HCT116 (cell line): ENCODE measurements at regions not wholly inside any gene's neighbourhood (a gene's known extent, or its start where the extent isn't known, plus 50 kb on each side); places are given as distances from the start of the nearest gene placed in this dataset.

Experiments
- ATAC-seq: fragments of 200-7000 bp; cut with Tn5 transposase; 2 replicates; pipeline ENCODE4 v1.9.1; 2020; ENCODE audit warnings: mild to moderate bottlenecking, moderate library complexity
- BruUV-seq: library from RNA; stranded (reverse); fragments of 400-500 nt; replicated peaks from 2 replicates; lab custom pipeline; 2021; lab: Mats Ljungman, UMichigan
- CTCF ChIA-PET: fragments of 300-600 bp; sonication (Branson Sonifier 250); formaldehyde crosslinking; loops from one replicate; lab custom pipeline; 2021; ENCODE audit warnings: antibody characterized with exemption; lab: Charles Lee
- POLR2A ChIA-PET: fragments of 300-600, 350-600 bp; sonication (Branson Sonifier 250); formaldehyde crosslinking; loops from one replicate; lab custom pipeline; 2021; ENCODE audit warnings: antibody characterized with exemption; lab: Charles Lee
- RAD21 ChIA-PET, 2 experiments: fragments of 300-600 bp; sonication (Branson Sonifier 250); formaldehyde crosslinking; loops; one replicate each; lab custom pipeline; 2023; ENCODE audit warnings: low total read pairs in 2 of 2; ENCODE audit not compliant: uncharacterized antibody in 2 of 2, unreplicated experiment in 2 of 2, low non-redundant PET in 1 of 2; lab: Charles Lee
- DNase-seq: peaks from one replicate; pipeline ENCODE4 v3.0.0-alpha.2; 2010; ENCODE audit warnings: low read depth, low spot score
- H2AFZ ChIP-seq: fragments of 200-600 bp; shearing (Covaris generic), sonication (generic); 2 replicates; pipeline ENCODE4 v1.6.1; 2017; ENCODE audit warnings: low read depth, mixed run types, mixed read lengths, antibody characterized with exemption, low read length; ENCODE audit not compliant: poor library complexity, severe bottlenecking
- H3K27ac ChIP-seq: 2 replicates; pipeline ENCODE4 v1.5.1; 2012; ENCODE audit warnings: low read depth, low read length
- H3K27me3 ChIP-seq: fragments of 200-600 bp; sonication (generic); 2 replicates; pipeline ENCODE4 v1.6.1; 2016; ENCODE audit warnings: mixed run types, low read length, mixed read lengths; ENCODE audit not compliant: insufficient read depth
- H3K36me3 ChIP-seq, 2 experiments: fragments of 200-500 bp in 1 of 2; fragments of 200-600 bp in 1 of 2; sonication (Bioruptor generic) in 1 of 2; sonication (generic) in 1 of 2; 2 replicates each; pipeline versions ENCODE4 v1.5.1 to v1.6.1; 2014 to 2016; ENCODE audit warnings: low read length in 2 of 2, inconsistent platforms in 1 of 2, mixed read lengths in 1 of 2, mixed run types in 1 of 2; ENCODE audit not compliant: insufficient read depth in 2 of 2, control insufficient read depth in 1 of 2
- H3K4me1 ChIP-seq, 2 experiments: fragments of 200-600 bp in 1 of 2; sonication (generic) in 1 of 2; 2 replicates each; pipeline versions ENCODE4 v1.5.1 to v1.6.1; 2012 to 2017; ENCODE audit warnings: low read length in 2 of 2, inconsistent platforms in 1 of 2, mild to moderate bottlenecking in 1 of 2, mixed read lengths in 1 of 2, mixed run types in 1 of 2, moderate library complexity in 1 of 2; ENCODE audit not compliant: insufficient read depth in 2 of 2, control insufficient read depth in 1 of 2
- H3K4me2 ChIP-seq: fragments of 200-600 bp; sonication (generic); 2 replicates; pipeline ENCODE4 v1.6.1; 2017; ENCODE audit warnings: mixed run types, low read length, mixed read lengths
- H3K4me3 ChIP-seq, 2 experiments: fragments of 200-600 bp in 1 of 2; sonication (generic) in 1 of 2; replicated peaks in 1 of 2; 2 replicates each; pipeline ENCODE4 v1.5.1; 2011 to 2016; ENCODE audit warnings: low read length in 2 of 2, control low read depth in 1 of 2, low read depth in 1 of 2, mild to moderate bottlenecking in 1 of 2, mixed read lengths in 1 of 2, mixed run types in 1 of 2
- H3K79me2 ChIP-seq: fragments of 200-600 bp; sonication (generic); 2 replicates; pipeline ENCODE4 v1.6.1; 2017; ENCODE audit warnings: mild to moderate bottlenecking, mixed run types, low read length, moderate library complexity, mixed read lengths; ENCODE audit not compliant: insufficient read depth
- H3K9ac ChIP-seq: fragments of 200-600 bp; sonication (generic); 2 replicates; pipeline ENCODE4 v1.6.1; 2016; ENCODE audit warnings: low read length, mixed read lengths
- H3K9me2 ChIP-seq: fragments of 200-600 bp; sonication (generic), shearing (Covaris generic); 2 replicates; pipeline ENCODE4 v1.6.1; 2017; ENCODE audit warnings: mixed run types, mild to moderate bottlenecking, moderate library complexity; ENCODE audit not compliant: insufficient read depth
- H3K9me3 ChIP-seq, 2 experiments: fragments of 200-500 bp in 1 of 2; fragments of 200-600 bp in 1 of 2; sonication (Bioruptor generic) in 1 of 2; sonication (generic) in 1 of 2; 2 replicates each; pipeline ENCODE4 v1.6.1; 2014 to 2017; ENCODE audit warnings: low read length in 2 of 2, mixed read lengths in 2 of 2, inconsistent platforms in 1 of 2, low read depth in 1 of 2, mild to moderate bottlenecking in 1 of 2, mixed run types in 1 of 2, moderate library complexity in 1 of 2; ENCODE audit not compliant: control insufficient read depth in 1 of 2, insufficient read depth in 1 of 2
- H4K20me1 ChIP-seq: fragments of 200-600 bp; sonication (generic), shearing (Covaris generic); 2 replicates; pipeline ENCODE4 v1.6.1; 2017; ENCODE audit warnings: mixed run types, mild to moderate bottlenecking, moderate library complexity; ENCODE audit not compliant: insufficient read depth
- CBX3 ChIP-seq: IDR thresholded peaks from 2 replicates; pipeline ENCODE4 v1.6.1; 2012; ENCODE audit warnings: low read depth
- CEBPB ChIP-seq: IDR thresholded peaks from 2 replicates; pipeline ENCODE4 v1.6.1; 2012; ENCODE audit warnings: low read depth
- CTCF ChIP-seq, 3 experiments: fragments of 200-600 bp in 1 of 3; sonication (generic) in 1 of 3; IDR thresholded peaks in 2 of 3; conservative IDR thresholded peaks in 1 of 3; 2 replicates each; pipeline ENCODE4 v1.5.1; 2012 to 2017; ENCODE audit warnings: low read depth in 2 of 3, low read length in 2 of 3, antibody characterized with exemption in 1 of 3, borderline replicate concordance in 1 of 3, control low read depth in 1 of 3, mild to moderate bottlenecking in 1 of 3, mixed read lengths in 1 of 3, mixed run types in 1 of 3, moderate library complexity in 1 of 3; ENCODE audit not compliant: insufficient read depth in 1 of 3
- EGR1 ChIP-seq: IDR thresholded peaks from 2 replicates; pipeline ENCODE4 v1.6.1; 2012; ENCODE audit warnings: low read depth
- ELF1 ChIP-seq: IDR thresholded peaks from 2 replicates; pipeline ENCODE4 v1.6.1; 2012; ENCODE audit warnings: low read depth, borderline replicate concordance
- EZH2phosphoT487 ChIP-seq: fragments of 200-600 bp; IDR thresholded peaks from 2 replicates; pipeline ENCODE4 v1.6.1; 2018; ENCODE audit warnings: antibody characterized with exemption, borderline replicate concordance
- FOSL1 ChIP-seq: IDR thresholded peaks from 2 replicates; pipeline ENCODE4 v1.6.1; 2012; ENCODE audit warnings: low read depth
- JUND ChIP-seq: IDR thresholded peaks from 2 replicates; pipeline ENCODE4 v1.6.1; 2012
- MAX ChIP-seq: IDR thresholded peaks from 2 replicates; pipeline ENCODE4 v1.6.1; 2012
- POLR2A ChIP-seq: IDR thresholded peaks from 2 replicates; pipeline ENCODE4 v1.7.0; 2011; ENCODE audit warnings: borderline replicate concordance; ENCODE audit not compliant: insufficient read depth, insufficient read length; ENCODE audit errors: extremely low read depth
- POLR2AphosphoS5 ChIP-seq: IDR thresholded peaks from 2 replicates; pipeline ENCODE4 v1.6.1; 2011; ENCODE audit warnings: mild to moderate bottlenecking, low read depth, low read length, moderate library complexity
- RAD21 ChIP-seq: IDR thresholded peaks from 2 replicates; pipeline ENCODE4 v1.6.1; 2012; ENCODE audit warnings: low read depth, mild to moderate bottlenecking
- SP1 ChIP-seq: IDR thresholded peaks from 2 replicates; pipeline ENCODE4 v1.6.1; 2012; ENCODE audit warnings: low read depth
- SRF ChIP-seq: IDR thresholded peaks from 2 replicates; pipeline ENCODE4 v1.6.1; 2012; ENCODE audit warnings: low read depth
- ZBTB33 ChIP-seq: IDR thresholded peaks from 2 replicates; pipeline ENCODE4 v1.6.1; 2011; ENCODE audit warnings: mild to moderate bottlenecking, low read length, moderate library complexity; ENCODE audit not compliant: insufficient replicate concordance; ENCODE audit errors: extremely low read depth
- ZFX ChIP-seq: fragments of 450-650 bp; IDR thresholded peaks from 2 replicates; pipeline ENCODE4 v1.6.1; 2017
- intact Hi-C: fragments of 100-400 bp; cut with micrococcal nuclease; formaldehyde crosslinking; loops from 2 replicates; pipeline ENCODE4 v1.10.0; 2022
- TF ChIP-seq, protein P1 (sequence below): IDR thresholded peaks from 2 replicates; pipeline ENCODE4 v1.6.1; 2012
- TF ChIP-seq, protein P2 (sequence below): IDR thresholded peaks from 2 replicates; pipeline ENCODE4 v1.6.1; 2012; ENCODE audit warnings: low read depth

- TF ChIP-seq ZBTB33 (no peak), MAX (no peak), EZH2phosphoT487 (no peak), RAD21 (no peak), ZFX (no peak), SRF (no peak), CEBPB (no peak), ELF1 (no peak), FOSL1 (no peak), SP1 (no peak), EGR1 (no peak), CTCF (IDR thresholded peaks at IDR 0.05 in 2 of 3, conservative IDR thresholded peaks at IDR 0.05 in 1 of 3; ENCODE audit: borderline replicate concordance in 1 of 3, insufficient read depth in 1 of 3, low read depth in 2 of 3, low read length in 2 of 3) (no peak), CBX3 (no peak), POLR2A (no peak), POLR2AphosphoS5 (no peak), JUND (no peak)
- TF ChIP-seq, protein P1, sequence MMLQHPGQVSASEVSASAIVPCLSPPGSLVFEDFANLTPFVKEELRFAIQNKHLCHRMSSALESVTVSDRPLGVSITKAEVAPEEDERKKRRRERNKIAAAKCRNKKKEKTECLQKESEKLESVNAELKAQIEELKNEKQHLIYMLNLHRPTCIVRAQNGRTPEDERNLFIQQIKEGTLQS = no peak
- TF ChIP-seq, protein P2, sequence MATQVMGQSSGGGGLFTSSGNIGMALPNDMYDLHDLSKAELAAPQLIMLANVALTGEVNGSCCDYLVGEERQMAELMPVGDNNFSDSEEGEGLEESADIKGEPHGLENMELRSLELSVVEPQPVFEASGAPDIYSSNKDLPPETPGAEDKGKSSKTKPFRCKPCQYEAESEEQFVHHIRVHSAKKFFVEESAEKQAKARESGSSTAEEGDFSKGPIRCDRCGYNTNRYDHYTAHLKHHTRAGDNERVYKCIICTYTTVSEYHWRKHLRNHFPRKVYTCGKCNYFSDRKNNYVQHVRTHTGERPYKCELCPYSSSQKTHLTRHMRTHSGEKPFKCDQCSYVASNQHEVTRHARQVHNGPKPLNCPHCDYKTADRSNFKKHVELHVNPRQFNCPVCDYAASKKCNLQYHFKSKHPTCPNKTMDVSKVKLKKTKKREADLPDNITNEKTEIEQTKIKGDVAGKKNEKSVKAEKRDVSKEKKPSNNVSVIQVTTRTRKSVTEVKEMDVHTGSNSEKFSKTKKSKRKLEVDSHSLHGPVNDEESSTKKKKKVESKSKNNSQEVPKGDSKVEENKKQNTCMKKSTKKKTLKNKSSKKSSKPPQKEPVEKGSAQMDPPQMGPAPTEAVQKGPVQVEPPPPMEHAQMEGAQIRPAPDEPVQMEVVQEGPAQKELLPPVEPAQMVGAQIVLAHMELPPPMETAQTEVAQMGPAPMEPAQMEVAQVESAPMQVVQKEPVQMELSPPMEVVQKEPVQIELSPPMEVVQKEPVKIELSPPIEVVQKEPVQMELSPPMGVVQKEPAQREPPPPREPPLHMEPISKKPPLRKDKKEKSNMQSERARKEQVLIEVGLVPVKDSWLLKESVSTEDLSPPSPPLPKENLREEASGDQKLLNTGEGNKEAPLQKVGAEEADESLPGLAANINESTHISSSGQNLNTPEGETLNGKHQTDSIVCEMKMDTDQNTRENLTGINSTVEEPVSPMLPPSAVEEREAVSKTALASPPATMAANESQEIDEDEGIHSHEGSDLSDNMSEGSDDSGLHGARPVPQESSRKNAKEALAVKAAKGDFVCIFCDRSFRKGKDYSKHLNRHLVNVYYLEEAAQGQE = no peak
- Histone ChIP-seq H3K4me2 (no peak overlapping the region), H2AFZ (no peak overlapping the region), H3K9me3 (no peaks in the 10 kb centered on the region), H3K36me3 (no peaks in the 10 kb centered on the region), H3K4me1 (no peaks in the 10 kb centered on the region), H3K9ac (no peak overlapping the region), H3K27ac (no peak overlapping the region), H3K9me2 (peaks cover 3% of the 10 kb centered on the region; the same call in 1 of the 2 replicates), H3K79me2 (no peaks in the 10 kb centered on the region), H3K27me3 (no peaks in the 10 kb centered on the region), H4K20me1 (no peaks in the 10 kb centered on the region), H3K4me3 (no peak overlapping the region)
- ATAC-seq (no peak), DNase-seq (no peak)
- BruUV-seq = no TSS peak
- RAD21 ChIA-PET = no interaction called here
- POLR2A ChIA-PET = interaction anchor here (0.7 kb wide), 1 partner anchor 16 kb away, joined by 3 read pairs; no protein-coding TSS in a partner anchor
- intact Hi-C loops = no loop called here
- CTCF ChIA-PET = no interaction called here
These were observed 288.9 kb downstream of the MSX2 start for GRCh38 chr5:175013251-175013650.
